MCF 10A (cell line): ENCODE measurements at regions not wholly inside any gene's neighbourhood (a gene's known extent, or its start where the extent isn't known, plus 50 kb on each side); places are given as distances from the start of the nearest gene placed in this dataset.

ENCODE experiments used
- BruUV-seq: library from RNA; stranded (reverse); fragments of 400-500 nt; replicated peaks from 2 replicates; lab custom pipeline; 2021; lab: Mats Ljungman, UMichigan
- CTCF ChIA-PET: fragments of 300-600 bp; sonication (Branson Sonifier 250); formaldehyde crosslinking; extraction: SDS; loops from one replicate; lab custom pipeline; 2021; ENCODE audit warnings: antibody characterized with exemption, inconsistent platforms; lab: Yijun Ruan, JAX
- POLR2A ChIA-PET: fragments of 300-600, 350-650 bp; sonication (Branson Sonifier 250); formaldehyde crosslinking; extraction: SDS; loops from one replicate; lab custom pipeline; 2020; ENCODE audit warnings: antibody characterized with exemption, inconsistent platforms; lab: Yijun Ruan, JAX
- DNase-seq: peaks from one replicate; pipeline ENCODE4 v3.0.0-alpha.2; 2018; ENCODE audit not compliant: unreplicated experiment
- H3K27ac Mint-ChIP-seq: one replicate; pipeline ENCODE4 v1.8.0; 2022; ENCODE audit warnings: mild to moderate bottlenecking, low read depth, mixed read lengths; ENCODE audit not compliant: unreplicated experiment
- H3K27me3 Mint-ChIP-seq: one replicate; pipeline ENCODE4 v1.8.0; 2022; ENCODE audit warnings: mixed read lengths; ENCODE audit not compliant: insufficient read depth, unreplicated experiment
- H3K36me3 Mint-ChIP-seq: one replicate; pipeline ENCODE4 v1.8.0; 2022; ENCODE audit warnings: mild to moderate bottlenecking, moderate library complexity, mixed read lengths; ENCODE audit not compliant: insufficient read depth, unreplicated experiment
- H3K4me1 Mint-ChIP-seq: one replicate; pipeline ENCODE4 v1.8.0; 2022; ENCODE audit warnings: mixed read lengths; ENCODE audit not compliant: insufficient read depth, unreplicated experiment
- H3K4me3 Mint-ChIP-seq: one replicate; pipeline ENCODE4 v1.8.0; 2022; ENCODE audit warnings: mild to moderate bottlenecking, moderate library complexity, mixed read lengths; ENCODE audit not compliant: unreplicated experiment
- H3K9me3 Mint-ChIP-seq: one replicate; pipeline ENCODE4 v1.8.0; 2022; ENCODE audit warnings: mixed read lengths; ENCODE audit not compliant: unreplicated experiment
- intact Hi-C: fragments of 100-400 bp; cut with micrococcal nuclease; formaldehyde crosslinking; loops from 2 replicates; pipeline ENCODE4 v1.14.1; 2022
- TF ChIP-seq, protein P1 (sequence below): fragments of 200-600 bp; IDR thresholded peaks from one replicate; pipeline ENCODE4 v1.8.0; 2022; ENCODE audit warnings: antibody characterized with exemption, mild to moderate bottlenecking; ENCODE audit not compliant: unreplicated experiment

DNA sequence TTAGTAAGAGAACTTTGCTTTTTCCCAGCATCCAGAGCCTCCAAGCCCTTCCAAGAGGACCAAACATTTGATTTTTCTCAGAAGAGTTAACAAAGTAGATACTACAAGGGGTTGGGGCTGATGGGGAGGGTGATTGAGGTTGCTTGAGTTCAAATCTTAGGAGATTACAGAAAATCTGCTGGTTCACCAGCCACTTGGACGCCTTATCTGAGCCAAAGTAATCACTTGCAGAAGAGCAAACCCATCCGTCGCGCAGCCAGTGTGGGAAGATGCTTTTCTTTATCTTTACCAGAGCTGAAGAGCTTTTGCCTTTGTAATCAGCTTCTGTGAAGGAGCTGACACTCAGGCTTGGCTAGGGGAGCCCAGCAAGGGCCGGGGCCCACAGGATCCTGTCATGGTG, 91.9 kb upstream of the CTTNBP2NL start:
- no peaks in the 10 kb centered on the region for H3K9me3 Mint-ChIP-seq
- H3K27ac Mint-ChIP-seq, result no peak overlapping the region
- H3K27me3 Mint-ChIP-seq, result peaks cover 45% of the 10 kb centered on the region
- CTCF ChIA-PET, result interaction anchor here (2.0 to 4.3 kb wide), 3 partner anchors 55 to 67 kb away, joined by 6 to 20 read pairs (median 11); no protein-coding TSS in a partner anchor
- intact Hi-C loops, result no loop called here
- POLR2A ChIA-PET, result interaction anchor here (0.5 kb wide), 1 partner anchor 16 kb away, joined by 3 read pairs; no protein-coding TSS in a partner anchor
- no peak for DNase-seq
- no peaks in the 10 kb centered on the region for H3K4me1 Mint-ChIP-seq
- no TSS peak for BruUV-seq
- TF ChIP-seq, protein P1, sequence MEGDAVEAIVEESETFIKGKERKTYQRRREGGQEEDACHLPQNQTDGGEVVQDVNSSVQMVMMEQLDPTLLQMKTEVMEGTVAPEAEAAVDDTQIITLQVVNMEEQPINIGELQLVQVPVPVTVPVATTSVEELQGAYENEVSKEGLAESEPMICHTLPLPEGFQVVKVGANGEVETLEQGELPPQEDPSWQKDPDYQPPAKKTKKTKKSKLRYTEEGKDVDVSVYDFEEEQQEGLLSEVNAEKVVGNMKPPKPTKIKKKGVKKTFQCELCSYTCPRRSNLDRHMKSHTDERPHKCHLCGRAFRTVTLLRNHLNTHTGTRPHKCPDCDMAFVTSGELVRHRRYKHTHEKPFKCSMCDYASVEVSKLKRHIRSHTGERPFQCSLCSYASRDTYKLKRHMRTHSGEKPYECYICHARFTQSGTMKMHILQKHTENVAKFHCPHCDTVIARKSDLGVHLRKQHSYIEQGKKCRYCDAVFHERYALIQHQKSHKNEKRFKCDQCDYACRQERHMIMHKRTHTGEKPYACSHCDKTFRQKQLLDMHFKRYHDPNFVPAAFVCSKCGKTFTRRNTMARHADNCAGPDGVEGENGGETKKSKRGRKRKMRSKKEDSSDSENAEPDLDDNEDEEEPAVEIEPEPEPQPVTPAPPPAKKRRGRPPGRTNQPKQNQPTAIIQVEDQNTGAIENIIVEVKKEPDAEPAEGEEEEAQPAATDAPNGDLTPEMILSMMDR, result no peak
- H3K36me3 Mint-ChIP-seq, result no peaks in the 10 kb centered on the region
- H3K4me3 Mint-ChIP-seq, result no peak overlapping the region

DNA sequence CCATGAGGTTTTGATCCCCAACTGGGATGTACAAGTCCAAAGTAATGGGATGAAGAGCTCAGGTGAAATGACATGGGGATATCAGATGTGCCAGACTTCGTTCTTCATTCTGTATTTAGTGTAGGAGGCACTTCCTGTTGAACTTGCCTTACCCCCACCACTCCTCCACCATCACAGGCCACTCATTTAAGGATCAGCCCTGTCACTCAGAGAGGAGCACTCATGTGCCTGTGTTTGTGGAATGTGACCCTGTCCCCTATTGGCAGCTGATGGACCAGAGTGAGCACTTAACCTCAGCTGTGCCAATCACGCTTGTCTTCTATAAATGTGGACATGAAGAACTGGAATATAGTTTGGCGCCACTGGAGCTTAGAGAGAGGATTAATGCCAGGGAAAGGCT, 91.4 kb upstream of the CTTNBP2NL start:
- Mint-ChIP-seq H3K4me1 (no peaks in the 10 kb centered on the region), H3K36me3 (no peaks in the 10 kb centered on the region), H3K9me3 (no peaks in the 10 kb centered on the region), H3K27me3 (peaks cover 46% of the 10 kb centered on the region), H3K4me3 (no peak overlapping the region), H3K27ac (no peak overlapping the region)
- ChIA-PET CTCF (interaction anchor here (1.7 to 4.3 kb wide), 4 partner anchors 32 to 67 kb away, joined by 6 to 20 read pairs (median 12); no protein-coding TSS in a partner anchor), POLR2A (no interaction called here)
- DNase-seq, result no peak
- BruUV-seq, result no TSS peak
- TF ChIP-seq, protein P1, result no peak
- intact Hi-C loops, result no loop called here

DNA sequence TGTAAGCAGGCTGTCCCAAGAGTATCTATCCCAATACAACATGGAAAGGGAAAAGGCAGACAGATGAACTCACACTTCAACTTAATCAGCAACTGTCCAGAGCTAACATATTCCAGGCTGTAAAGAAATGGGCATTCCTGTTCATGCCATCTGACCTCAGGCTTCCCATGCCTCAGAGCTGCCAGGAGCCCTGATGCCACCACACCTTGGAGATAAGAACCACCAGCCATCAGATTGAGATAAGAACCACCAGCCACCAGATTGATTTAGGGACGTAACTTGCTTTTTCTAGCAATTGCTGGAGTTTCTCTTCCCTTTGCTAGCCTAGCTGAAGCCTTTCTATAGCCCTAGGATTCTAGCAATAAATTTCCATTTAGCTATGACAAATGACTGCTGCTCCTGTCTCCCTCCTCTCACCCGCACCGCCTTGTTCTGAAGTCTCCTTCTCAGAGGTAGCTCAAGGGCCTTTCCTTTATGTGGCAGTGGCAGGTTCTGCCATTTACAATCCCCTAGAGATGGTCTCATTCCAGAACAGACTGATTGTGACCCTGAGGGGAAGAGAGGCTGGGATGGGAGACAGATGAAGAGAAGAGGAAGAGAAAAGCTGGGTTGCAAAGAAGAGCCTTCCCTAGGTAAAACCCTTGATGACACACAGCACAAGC, 88.0 kb upstream of the CTTNBP2NL start:
- Mint-ChIP-seq H3K27me3 (peaks cover 46% of the 10 kb centered on the region), H3K36me3 (no peaks in the 10 kb centered on the region), H3K4me1 (no peaks in the 10 kb centered on the region), H3K9me3 (no peaks in the 10 kb centered on the region), H3K4me3 (no peak overlapping the region), H3K27ac (no peak overlapping the region)
- ChIA-PET CTCF (interaction anchor here (0.5 to 4.3 kb wide), 8 partner anchors 9 to 439 kb away, joined by 3 to 20 read pairs (median 3); no protein-coding TSS in a partner anchor), POLR2A (interaction anchor here (0.7 kb wide), 1 partner anchor 12 kb away, joined by 3 read pairs; no protein-coding TSS in a partner anchor)
- TF ChIP-seq, protein P1, result no peak
- intact Hi-C loops, result no loop called here
- no TSS peak for BruUV-seq
- no peak for DNase-seq

DNA sequence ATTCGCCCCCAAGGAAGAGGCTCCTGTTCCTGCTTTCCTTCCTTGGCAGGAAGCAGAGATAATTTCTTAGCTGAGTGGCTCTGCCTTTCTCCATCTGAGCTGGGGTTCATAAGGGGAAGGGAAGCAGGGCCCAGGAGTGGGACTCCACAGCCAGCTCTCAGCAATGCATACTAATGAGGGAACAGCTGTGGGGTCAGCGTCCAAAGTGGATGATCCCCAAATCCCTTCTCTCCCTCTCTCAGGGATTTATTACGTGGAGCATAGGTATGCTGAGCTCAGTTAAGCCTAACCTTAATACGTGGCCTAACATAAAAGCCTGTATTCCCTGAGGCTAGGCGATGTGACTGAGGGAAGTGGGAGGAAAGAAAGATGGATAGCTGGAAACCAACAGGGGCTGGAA, 87.3 kb upstream of the CTTNBP2NL start:
- no TSS peak for BruUV-seq
- ChIA-PET CTCF (interaction anchor here (0.8 to 3.3 kb wide), 3 partner anchors 10 to 440 kb away, joined by 3 to 17 read pairs (median 3); no protein-coding TSS in a partner anchor), POLR2A (no interaction called here)
- TF ChIP-seq, protein P1, result no peak
- Mint-ChIP-seq H3K9me3 (no peaks in the 10 kb centered on the region), H3K27me3 (peaks cover 46% of the 10 kb centered on the region), H3K4me1 (no peaks in the 10 kb centered on the region), H3K27ac (no peak overlapping the region), H3K36me3 (no peaks in the 10 kb centered on the region), H3K4me3 (no peak overlapping the region)
- intact Hi-C loops, result no loop called here
- no peak for DNase-seq
